Tibial artery (tissue), 4 donors: ENCODE measurements at regions not wholly inside any gene's neighbourhood (a gene's known extent, or its start where the extent isn't known, plus 50 kb on each side); places are given as distances from the start of the nearest gene placed in this dataset.

Source experiments
- DNase-seq, 2 donors: peaks; one replicate each; pipeline ENCODE4 v3.0.0-alpha.2; 2019
- H3K27ac ChIP-seq, 2 donors: fragments of 200-600 bp; sonication (generic) in 1 of 2; 1 replicate in 1 of 2; 2 replicates in 1 of 2; pipeline ENCODE4 v1.5.1; 2018 to 2019; ENCODE audit warnings: mild to moderate bottlenecking in 1 of 2
- H3K27me3 ChIP-seq, 2 donors: fragments of 200-600 bp; sonication (generic) in 1 of 2; one replicate each; pipeline versions ENCODE4 v1.5.1 to v1.6.0; 2016 to 2019
- H3K36me3 ChIP-seq, 3 donors: fragments of 200-600 bp; sonication (generic) in 2 of 3; one replicate each; pipeline ENCODE4 v1.5.1; 2016 to 2019; ENCODE audit warnings: mild to moderate bottlenecking in 2 of 3
- H3K4me1 ChIP-seq, 4 donors: fragments of 200-600 bp; sonication (generic) in 2 of 4; 1 replicate in 3 of 4; 2 replicates in 1 of 4; pipeline ENCODE4 v1.5.1; 2016 to 2019
- H3K4me3 ChIP-seq, 2 donors: fragments of 200-600 bp; sonication (generic) in 1 of 2; 1 replicate in 1 of 2; 2 replicates in 1 of 2; pipeline ENCODE4 v1.5.1; 2018 to 2019; ENCODE audit warnings: mild to moderate bottlenecking in 2 of 2
- H3K9me3 ChIP-seq, 3 donors: fragments of 200-600 bp; sonication (generic) in 1 of 3; one replicate each; pipeline ENCODE4 v1.5.1; 2016 to 2019
- intact Hi-C: fragments of 100-400 bp; cut with DNase I; formaldehyde crosslinking; loops from one replicate; pipeline ENCODE4 v1.15.0; 2023; ENCODE audit warnings: low total_unique reads
- TF ChIP-seq, protein P1 (sequence below), 2 experiments: fragments of 200-600 bp in 1 of 2; fragments of 450-650 bp in 1 of 2; IDR thresholded peaks; one replicate each; pipeline ENCODE4 v1.5.1; 2017 to 2019; ENCODE audit warnings: antibody characterized with exemption in 2 of 2, mild to moderate bottlenecking in 1 of 2, moderate library complexity in 1 of 2

DNA sequence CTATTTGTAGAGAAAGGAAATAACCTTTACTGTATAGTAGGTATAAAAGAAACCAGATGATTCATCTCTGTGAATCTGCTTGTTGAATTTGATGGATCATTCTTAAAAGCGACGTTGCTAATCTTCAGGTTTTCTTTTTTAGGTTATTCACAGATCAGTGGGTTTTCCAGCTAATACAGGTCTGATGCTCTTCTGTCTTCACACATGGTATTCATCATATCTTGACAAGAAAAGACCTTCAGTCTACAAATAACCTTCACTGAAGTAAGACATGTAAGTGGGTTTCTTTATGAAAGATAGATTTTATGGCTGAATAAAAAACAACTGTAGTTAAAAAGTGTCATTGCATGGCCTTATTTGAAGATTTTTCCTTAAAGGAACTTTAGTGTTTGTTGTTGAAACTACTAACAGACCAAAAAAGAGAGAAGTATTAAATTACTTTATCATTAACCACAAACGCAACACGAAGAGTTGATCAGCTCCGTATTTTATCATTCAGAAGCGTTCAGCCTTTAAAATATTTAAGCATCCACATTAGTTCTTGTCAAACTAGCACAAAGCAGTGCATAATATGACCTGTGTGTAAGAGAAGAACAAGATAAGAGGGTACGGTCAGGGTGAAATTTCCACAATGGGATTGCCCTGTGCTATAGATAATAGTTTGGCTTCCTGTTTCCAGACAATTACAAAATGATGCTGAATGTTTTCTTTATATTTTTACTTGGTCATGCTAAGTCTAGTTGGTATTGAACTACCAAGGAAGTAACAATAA is 299.5 kb downstream of the MZT1 start:
- intact Hi-C loops: no loop called here
- H3K4me1 ChIP-seq: no peaks in the 10 kb centered on the region
- H3K9me3 ChIP-seq: no peaks in the 10 kb centered on the region
- no peaks in the 10 kb centered on the region for H3K36me3 ChIP-seq
- H3K27me3 ChIP-seq: no peaks in the 10 kb centered on the region
- DNase-seq: no peak
- H3K27ac ChIP-seq: no peak overlapping the region
- TF ChIP-seq, protein P1, sequence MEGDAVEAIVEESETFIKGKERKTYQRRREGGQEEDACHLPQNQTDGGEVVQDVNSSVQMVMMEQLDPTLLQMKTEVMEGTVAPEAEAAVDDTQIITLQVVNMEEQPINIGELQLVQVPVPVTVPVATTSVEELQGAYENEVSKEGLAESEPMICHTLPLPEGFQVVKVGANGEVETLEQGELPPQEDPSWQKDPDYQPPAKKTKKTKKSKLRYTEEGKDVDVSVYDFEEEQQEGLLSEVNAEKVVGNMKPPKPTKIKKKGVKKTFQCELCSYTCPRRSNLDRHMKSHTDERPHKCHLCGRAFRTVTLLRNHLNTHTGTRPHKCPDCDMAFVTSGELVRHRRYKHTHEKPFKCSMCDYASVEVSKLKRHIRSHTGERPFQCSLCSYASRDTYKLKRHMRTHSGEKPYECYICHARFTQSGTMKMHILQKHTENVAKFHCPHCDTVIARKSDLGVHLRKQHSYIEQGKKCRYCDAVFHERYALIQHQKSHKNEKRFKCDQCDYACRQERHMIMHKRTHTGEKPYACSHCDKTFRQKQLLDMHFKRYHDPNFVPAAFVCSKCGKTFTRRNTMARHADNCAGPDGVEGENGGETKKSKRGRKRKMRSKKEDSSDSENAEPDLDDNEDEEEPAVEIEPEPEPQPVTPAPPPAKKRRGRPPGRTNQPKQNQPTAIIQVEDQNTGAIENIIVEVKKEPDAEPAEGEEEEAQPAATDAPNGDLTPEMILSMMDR (IDR thresholded peaks at IDR 0.05): no peak
- no peak overlapping the region for H3K4me3 ChIP-seq

DNA sequence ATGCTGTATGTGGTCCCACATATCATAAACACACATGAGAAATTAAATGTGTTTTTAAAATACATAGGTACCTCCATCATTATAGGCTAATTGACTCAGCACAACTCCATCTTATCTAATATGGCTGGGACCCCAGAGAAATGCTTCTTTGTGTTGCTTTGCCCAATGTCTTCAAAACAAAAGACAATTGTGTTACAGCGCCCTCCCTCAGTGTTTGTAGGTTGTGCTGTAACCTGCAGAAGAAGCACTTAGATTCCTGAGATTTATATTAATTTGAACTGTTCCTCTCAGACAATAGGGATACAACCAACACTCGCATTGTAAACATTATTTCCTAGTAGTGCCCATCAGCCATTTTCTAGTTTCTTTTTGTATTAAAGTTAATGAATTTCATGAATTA is 303.4 kb downstream of the MZT1 start:
- Histone ChIP-seq H3K36me3 (no peaks in the 10 kb centered on the region), H3K27me3 (no peaks in the 10 kb centered on the region), H3K4me3 (no peak overlapping the region), H3K27ac (no peak overlapping the region), H3K4me1 (no peaks in the 10 kb centered on the region), H3K9me3 (no peaks in the 10 kb centered on the region)
- no peak for DNase-seq
- TF ChIP-seq, protein P1 (IDR thresholded peaks at IDR 0.05): no peak
- intact Hi-C loops: no loop called here

DNA sequence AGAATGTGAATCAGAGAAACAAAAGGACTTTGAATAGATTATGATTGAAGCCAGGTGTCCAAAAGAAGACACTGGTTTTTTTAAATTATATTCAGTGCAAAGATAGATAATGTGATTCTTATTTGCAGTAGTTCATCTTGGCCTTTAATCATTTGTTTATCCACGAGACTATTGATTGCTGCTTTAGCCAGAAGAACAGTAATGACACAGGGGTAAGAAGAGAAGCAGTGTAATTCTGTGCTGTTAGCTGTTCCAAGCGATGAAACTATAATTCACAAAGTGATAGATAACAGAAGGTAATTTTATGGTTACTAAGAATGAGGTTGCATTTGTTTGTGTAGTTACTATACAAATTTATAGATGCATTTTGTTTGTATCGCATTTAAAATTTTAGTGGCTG is 311.6 kb downstream of the MZT1 start:
- no peak for DNase-seq
- H3K27ac ChIP-seq: no peak overlapping the region
- H3K36me3 ChIP-seq: no peaks in the 10 kb centered on the region
- no peaks in the 10 kb centered on the region for H3K4me1 ChIP-seq
- no peaks in the 10 kb centered on the region for H3K9me3 ChIP-seq
- H3K27me3 ChIP-seq: no peaks in the 10 kb centered on the region
- TF ChIP-seq, protein P1 (IDR thresholded peaks at IDR 0.05): no peak
- no peak overlapping the region for H3K4me3 ChIP-seq
- intact Hi-C loops: no loop called here

DNA sequence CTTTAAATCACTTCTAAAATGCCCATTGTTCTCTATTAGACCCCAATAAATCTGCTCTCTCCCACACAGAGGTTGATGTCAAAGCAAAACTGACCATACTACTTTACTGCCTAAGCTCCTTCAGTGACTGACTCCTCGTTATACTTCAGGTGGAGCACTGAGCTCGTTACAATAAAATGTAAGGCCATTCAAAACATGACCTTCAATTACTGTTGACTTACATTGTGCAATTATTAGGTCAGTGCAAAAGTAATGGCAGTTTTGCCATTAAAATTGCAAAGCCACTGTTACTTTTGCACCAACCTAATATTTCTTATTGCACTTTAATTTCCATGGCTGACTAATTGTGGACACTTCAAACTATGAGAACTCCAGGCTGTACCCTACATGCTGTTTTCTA is 314.9 kb downstream of the MZT1 start:
- intact Hi-C loops: no loop called here
- H3K9me3 ChIP-seq: no peaks in the 10 kb centered on the region
- no peak overlapping the region for H3K27ac ChIP-seq
- no peaks in the 10 kb centered on the region for H3K4me1 ChIP-seq
- H3K36me3 ChIP-seq: no peaks in the 10 kb centered on the region
- no peak overlapping the region for H3K4me3 ChIP-seq
- DNase-seq: no peak
- TF ChIP-seq, protein P1 (IDR thresholded peaks at IDR 0.05): no peak
- no peaks in the 10 kb centered on the region for H3K27me3 ChIP-seq

DNA sequence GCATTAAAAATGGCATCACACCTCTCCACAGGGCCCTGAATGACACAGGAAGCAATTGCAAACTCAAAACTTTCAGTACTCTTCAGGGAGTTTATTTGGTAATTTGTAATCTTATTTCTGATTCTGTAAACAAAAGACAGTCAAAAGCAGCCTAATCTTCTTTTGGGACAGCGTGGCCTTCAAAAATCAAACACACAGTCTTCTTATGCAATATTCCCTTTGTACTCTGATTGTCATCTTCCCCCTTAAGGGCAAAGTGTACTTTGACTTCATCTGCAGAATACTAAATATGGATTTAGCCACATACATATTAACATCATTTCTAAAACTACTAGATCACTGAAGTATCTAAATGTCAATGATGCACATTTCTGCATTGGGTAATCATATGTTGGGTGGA is 322.0 kb downstream of the MZT1 start:
- TF ChIP-seq, protein P1 (IDR thresholded peaks at IDR 0.05): no peak
- no peaks in the 10 kb centered on the region for H3K9me3 ChIP-seq
- intact Hi-C loops: no loop called here
- no peaks in the 10 kb centered on the region for H3K36me3 ChIP-seq
- H3K27me3 ChIP-seq: no peaks in the 10 kb centered on the region
- H3K27ac ChIP-seq: no peak overlapping the region
- no peak for DNase-seq
- no peaks in the 10 kb centered on the region for H3K4me1 ChIP-seq
- H3K4me3 ChIP-seq: no peak overlapping the region
